ENCODE measurements at regions not wholly inside any gene's neighbourhood (a gene's known extent, or its start where the extent isn't known, plus 50 kb on each side); places are given as distances from the start of the nearest gene placed in this dataset.

DNA sequence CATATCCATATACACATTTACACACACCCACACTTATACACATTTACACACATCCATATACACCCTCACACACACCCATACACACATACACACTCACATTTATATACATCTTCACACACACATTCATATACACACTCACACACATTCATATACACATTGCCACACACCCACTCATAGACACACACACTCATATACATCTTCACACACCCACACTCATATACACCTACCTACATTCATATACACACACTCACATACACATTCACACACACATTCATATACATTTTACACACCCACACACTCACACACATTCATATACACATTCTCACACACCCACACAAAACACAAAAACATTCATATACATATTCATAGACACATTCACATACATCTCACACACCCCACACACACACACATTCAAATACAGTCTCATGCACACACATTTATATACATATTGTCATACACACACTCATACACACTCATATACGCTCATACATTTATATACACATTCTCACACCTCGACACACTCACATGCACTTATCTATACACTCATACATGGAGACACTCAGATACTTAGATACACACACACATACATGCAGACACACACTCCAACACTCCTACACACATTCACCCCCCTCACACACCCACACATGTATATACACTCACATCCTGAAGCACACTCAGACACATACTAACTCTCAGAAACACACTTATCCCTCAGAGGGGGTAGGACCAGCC lies 82.1 kb downstream of the MRPL14 start:
- no peak for DNase-seq (ENCODE audit: low read depth)
- TF ChIP-seq, protein P1, sequence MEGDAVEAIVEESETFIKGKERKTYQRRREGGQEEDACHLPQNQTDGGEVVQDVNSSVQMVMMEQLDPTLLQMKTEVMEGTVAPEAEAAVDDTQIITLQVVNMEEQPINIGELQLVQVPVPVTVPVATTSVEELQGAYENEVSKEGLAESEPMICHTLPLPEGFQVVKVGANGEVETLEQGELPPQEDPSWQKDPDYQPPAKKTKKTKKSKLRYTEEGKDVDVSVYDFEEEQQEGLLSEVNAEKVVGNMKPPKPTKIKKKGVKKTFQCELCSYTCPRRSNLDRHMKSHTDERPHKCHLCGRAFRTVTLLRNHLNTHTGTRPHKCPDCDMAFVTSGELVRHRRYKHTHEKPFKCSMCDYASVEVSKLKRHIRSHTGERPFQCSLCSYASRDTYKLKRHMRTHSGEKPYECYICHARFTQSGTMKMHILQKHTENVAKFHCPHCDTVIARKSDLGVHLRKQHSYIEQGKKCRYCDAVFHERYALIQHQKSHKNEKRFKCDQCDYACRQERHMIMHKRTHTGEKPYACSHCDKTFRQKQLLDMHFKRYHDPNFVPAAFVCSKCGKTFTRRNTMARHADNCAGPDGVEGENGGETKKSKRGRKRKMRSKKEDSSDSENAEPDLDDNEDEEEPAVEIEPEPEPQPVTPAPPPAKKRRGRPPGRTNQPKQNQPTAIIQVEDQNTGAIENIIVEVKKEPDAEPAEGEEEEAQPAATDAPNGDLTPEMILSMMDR (IDR thresholded peaks at IDR 0.05; ENCODE audit: low read length, missing control alignments), result no peak
- no peak overlapping the region for H3K4me3 ChIP-seq (replicated peaks; ENCODE audit: low read depth, low read length)

DNA sequence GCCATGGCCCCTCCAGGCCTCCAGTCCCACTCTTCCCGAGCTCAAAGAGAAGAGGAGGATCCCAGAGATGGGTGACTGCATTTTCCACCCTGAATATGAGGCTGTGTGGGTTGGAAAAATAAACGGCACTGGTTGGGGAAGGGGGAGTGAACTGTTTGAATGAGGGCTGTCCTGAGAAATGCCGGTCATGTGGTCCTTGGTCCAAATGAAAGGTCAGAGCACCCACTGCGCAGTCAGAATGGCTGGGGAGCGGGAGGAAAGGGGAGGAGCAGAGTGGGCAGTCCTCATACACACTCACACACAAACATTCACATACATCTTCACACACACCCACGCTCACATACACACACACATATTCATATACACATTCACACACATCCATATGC lies 83.1 kb downstream of the MRPL14 start:
- no peak overlapping the region for H3K4me3 ChIP-seq (replicated peaks; ENCODE audit: low read depth, low read length)
- TF ChIP-seq, protein P1 (IDR thresholded peaks at IDR 0.05; ENCODE audit: low read length, missing control alignments), result no peak
- peak; percentile 43 for DNase-seq (ENCODE audit: low read depth)

DNA sequence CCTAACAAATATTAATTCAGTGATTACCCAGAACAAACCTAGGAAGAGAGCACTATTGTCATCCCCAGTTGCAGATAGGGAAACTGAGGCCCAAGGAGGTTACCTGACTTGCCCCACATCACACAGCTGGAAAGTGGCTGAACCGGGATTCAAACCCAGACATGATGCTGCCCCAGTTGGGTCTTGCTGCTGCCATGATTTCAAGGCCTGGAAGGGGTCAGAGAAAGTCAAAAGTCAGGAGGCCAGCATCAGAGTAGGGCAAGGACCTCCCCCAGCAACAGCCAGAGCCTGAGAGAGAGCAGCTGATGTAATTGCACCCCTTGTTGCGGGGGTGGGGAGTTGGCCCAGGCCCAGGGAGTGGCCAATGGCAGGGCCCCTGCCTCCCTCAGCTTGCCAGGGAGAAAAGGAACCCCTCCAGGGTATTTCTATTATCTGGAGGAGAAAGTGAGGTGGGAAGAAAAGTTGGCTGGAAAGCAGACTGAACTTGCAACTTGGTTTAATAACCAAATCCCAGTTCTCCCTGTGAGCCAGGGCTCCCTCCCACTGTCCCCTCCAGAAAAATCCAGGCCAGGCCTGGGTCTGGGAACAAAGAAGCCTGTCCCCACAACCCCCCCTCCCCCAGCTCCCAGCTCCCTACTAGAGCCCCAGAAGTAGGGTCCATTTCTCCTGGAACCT lies 83.6 kb downstream of the MRPL14 start:
- peak; percentile 60 for DNase-seq (ENCODE audit: low read depth)
- TF ChIP-seq, protein P1 (IDR thresholded peaks at IDR 0.05; ENCODE audit: low read length, missing control alignments), result no peak
- H3K4me3 ChIP-seq (replicated peaks; ENCODE audit: low read depth, low read length), result no peak overlapping the region

DNA sequence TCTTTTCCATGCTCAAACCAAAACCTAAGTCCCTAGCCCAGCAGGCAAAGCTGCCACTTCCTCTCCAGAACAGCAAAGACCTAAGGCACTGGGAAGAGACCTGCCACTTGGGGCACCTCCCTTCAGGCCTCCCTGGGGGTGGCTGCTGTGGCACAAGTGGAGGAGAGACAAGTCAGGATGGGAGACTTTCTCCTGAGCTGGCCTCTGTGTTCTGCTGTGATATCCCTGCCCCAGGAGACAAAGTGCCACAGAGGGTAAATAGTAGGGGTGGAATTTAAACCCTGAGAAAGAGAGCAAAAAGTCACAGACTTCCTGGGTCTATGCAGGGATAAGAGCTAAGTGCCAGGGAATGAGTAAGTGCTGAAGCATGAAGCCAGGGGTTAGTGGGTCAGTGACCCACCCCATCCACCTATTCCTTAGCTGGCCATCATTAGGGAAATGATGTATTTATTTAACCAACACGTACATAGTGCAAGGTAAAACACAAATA lies 84.2 kb downstream of the MRPL14 start:
- peak; percentile 28 for DNase-seq (ENCODE audit: low read depth)
- TF ChIP-seq, protein P1 (IDR thresholded peaks at IDR 0.05; ENCODE audit: low read length, missing control alignments), result no peak
- no peak overlapping the region for H3K4me3 ChIP-seq (replicated peaks; ENCODE audit: low read depth, low read length)

DNA sequence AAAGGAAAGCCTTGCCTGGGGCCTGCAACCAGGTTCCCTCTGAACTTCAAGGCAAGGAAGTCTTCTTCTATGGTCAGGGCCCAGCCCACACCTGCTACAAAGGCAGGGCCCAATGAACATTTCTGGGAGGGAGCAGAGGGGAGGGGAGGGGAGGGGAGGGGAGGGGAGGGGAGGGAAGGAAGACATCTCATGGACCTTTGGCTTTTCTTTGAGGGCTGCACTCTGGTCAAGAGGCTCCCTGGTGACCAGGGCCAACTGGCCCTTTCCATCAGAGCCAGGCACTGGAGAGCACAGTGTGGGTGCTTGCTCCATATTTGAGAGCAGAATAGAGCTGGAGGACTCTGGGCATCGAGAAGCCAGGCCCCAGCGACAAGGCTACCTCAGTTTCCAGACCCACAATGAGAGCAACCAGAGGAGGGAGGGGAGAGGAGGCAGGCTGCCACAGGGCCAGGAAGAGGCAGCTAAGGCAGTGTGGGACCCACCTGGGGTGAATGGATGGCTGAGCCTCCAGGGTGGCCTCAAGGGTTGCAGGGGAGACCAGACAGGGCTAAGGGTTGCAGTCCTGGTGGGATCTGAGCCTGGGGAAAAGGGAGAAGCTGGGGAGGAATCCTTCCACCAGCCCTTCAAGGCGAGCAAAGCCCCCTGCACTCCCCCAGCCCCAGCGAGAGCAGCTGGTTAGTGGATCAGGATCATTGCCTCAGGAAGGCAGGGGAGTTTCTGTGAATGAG lies 84.8 kb downstream of the MRPL14 start:
- DNase-seq (ENCODE audit: low read depth), result no peak
- H3K4me3 ChIP-seq (replicated peaks; ENCODE audit: low read depth, low read length), result no peak overlapping the region
- TF ChIP-seq, protein P1 (IDR thresholded peaks at IDR 0.05; ENCODE audit: low read length, missing control alignments), result no peak

DNA sequence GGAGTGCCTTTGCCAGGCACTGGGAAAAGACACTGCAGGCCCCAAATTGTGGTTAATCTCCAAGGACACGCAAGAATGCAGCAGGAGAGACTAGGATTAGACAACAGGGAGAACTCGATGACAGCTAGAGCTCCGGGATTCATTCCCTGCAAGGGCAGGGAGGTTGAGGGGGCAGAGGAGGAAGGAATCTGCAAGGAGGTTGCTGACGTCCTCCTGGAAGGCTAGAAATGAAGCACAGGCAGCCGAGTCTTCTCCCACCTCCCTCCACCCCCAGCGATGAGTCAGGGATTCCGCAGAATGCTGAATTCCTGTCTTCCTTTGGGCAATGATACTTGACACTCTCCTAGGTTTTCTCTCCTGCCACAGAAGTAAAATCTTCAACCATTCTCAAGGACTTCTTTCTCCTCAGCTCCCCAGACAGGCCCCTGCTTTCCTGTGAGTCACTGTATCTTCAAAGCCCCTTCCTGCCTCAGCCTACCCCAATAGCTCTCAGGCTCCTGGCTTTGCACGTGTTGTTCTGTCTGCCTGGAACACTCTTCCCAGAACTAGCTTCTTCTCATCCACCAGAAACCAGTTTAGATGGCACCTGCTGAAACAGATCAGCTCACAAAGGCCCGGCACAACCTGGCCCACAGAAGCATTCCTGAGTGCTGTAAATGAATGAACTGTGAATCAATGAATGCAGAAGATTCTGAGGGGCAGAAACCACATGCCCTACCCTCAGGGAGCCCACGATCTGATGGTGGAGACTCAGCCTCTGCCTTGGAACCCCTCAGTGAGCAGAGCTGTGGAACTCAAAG lies 85.6 kb downstream of the MRPL14 start:
- DNase-seq (ENCODE audit: low read depth), result peak; percentile 97
- TF ChIP-seq, protein P1 (IDR thresholded peaks at IDR 0.05; ENCODE audit: low read length, missing control alignments), result no peak
- no peak overlapping the region for H3K4me3 ChIP-seq (replicated peaks; ENCODE audit: low read depth, low read length)

Measured in fibroblast of pulmonary artery (primary cell).